PFSK-1 (cell line): ENCODE measurements at regions not wholly inside any gene's neighbourhood (a gene's known extent, or its start where the extent isn't known, plus 50 kb on each side); places are given as distances from the start of the nearest gene placed in this dataset.

ENCODE experiments used
- FOXP2 ChIP-seq: optimal IDR thresholded peaks from 2 replicates; pipeline ENCODE3; 2011; ENCODE audit warnings: borderline replicate concordance, control low read depth, inconsistent platforms; ENCODE audit not compliant: insufficient read depth; ENCODE audit errors: extremely low read length, extremely low read depth
- POLR2AphosphoS5 ChIP-seq: IDR thresholded peaks from 2 replicates; pipeline ENCODE4 v1.6.1; 2012; ENCODE audit warnings: low read depth, mild to moderate bottlenecking, control low read depth, low read length, moderate library complexity
- SIN3A ChIP-seq: IDR thresholded peaks from 2 replicates; pipeline ENCODE4 v1.6.1; 2012; ENCODE audit warnings: mild to moderate bottlenecking, low read length, moderate library complexity, borderline replicate concordance; ENCODE audit not compliant: insufficient read depth
- TAF1 ChIP-seq: IDR thresholded peaks from 2 replicates; pipeline ENCODE4 v1.6.1; 2012; ENCODE audit warnings: low read length, control low read depth, borderline replicate concordance; ENCODE audit not compliant: insufficient read depth
- TF ChIP-seq, protein P1 (sequence below), 2 experiments: IDR thresholded peaks; 2 replicates each; pipeline versions ENCODE4 v1.6.1 to v1.8.0; 2011 to 2012; ENCODE audit warnings: low read depth in 2 of 2, low read length in 2 of 2, control low read depth in 1 of 2, inconsistent platforms in 1 of 2, mild to moderate bottlenecking in 1 of 2, moderate library complexity in 1 of 2; ENCODE audit not compliant: insufficient read depth in 1 of 2

GRCh38 chr18:61034580-61034979, 298.6 kb upstream of the CDH20 start:
- TF ChIP-seq TAF1 (no peak), SIN3A (no peak), FOXP2 (no peak), POLR2AphosphoS5 (no peak)
- TF ChIP-seq, protein P1, sequence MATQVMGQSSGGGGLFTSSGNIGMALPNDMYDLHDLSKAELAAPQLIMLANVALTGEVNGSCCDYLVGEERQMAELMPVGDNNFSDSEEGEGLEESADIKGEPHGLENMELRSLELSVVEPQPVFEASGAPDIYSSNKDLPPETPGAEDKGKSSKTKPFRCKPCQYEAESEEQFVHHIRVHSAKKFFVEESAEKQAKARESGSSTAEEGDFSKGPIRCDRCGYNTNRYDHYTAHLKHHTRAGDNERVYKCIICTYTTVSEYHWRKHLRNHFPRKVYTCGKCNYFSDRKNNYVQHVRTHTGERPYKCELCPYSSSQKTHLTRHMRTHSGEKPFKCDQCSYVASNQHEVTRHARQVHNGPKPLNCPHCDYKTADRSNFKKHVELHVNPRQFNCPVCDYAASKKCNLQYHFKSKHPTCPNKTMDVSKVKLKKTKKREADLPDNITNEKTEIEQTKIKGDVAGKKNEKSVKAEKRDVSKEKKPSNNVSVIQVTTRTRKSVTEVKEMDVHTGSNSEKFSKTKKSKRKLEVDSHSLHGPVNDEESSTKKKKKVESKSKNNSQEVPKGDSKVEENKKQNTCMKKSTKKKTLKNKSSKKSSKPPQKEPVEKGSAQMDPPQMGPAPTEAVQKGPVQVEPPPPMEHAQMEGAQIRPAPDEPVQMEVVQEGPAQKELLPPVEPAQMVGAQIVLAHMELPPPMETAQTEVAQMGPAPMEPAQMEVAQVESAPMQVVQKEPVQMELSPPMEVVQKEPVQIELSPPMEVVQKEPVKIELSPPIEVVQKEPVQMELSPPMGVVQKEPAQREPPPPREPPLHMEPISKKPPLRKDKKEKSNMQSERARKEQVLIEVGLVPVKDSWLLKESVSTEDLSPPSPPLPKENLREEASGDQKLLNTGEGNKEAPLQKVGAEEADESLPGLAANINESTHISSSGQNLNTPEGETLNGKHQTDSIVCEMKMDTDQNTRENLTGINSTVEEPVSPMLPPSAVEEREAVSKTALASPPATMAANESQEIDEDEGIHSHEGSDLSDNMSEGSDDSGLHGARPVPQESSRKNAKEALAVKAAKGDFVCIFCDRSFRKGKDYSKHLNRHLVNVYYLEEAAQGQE (IDR thresholded peaks at IDR 0.05; ENCODE audit: insufficient read depth in 1 of 2, low read depth in 2 of 2, low read length in 2 of 2) = no peak

DNA sequence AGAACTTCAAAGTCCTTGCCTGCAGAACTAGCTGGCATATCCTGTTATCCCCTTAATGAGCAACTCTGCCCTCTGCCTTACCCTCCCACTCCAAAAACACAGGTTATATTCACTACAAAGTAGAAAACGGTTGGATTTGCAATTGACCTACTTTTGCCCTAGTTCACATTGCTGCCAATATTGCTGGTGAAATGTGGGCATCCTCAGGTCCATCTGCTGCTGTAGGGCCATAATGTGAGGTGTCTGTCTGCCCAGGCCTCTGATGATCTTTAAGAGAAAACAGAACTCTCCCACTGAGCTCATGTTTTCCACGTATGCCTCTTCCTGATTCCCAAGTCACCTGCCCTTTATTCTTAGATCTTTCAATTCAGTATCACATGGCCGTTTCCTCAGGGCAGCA, 294.0 kb upstream of the CDH20 start:
- TF ChIP-seq TAF1 (no peak), FOXP2 (no peak), SIN3A (no peak), POLR2AphosphoS5 (no peak)
- TF ChIP-seq, protein P1 (IDR thresholded peaks at IDR 0.05; ENCODE audit: insufficient read depth in 1 of 2, low read depth in 2 of 2, low read length in 2 of 2) = no peak

GRCh38 chr18:61047794-61048193, 285.4 kb upstream of the CDH20 start:
- TF ChIP-seq FOXP2 (no peak), SIN3A (no peak), POLR2AphosphoS5 (no peak), TAF1 (no peak)
- TF ChIP-seq, protein P1 (IDR thresholded peaks at IDR 0.05; ENCODE audit: insufficient read depth in 1 of 2, low read depth in 2 of 2, low read length in 2 of 2) = no peak

- TF ChIP-seq, protein P1 (IDR thresholded peaks at IDR 0.05; ENCODE audit: insufficient read depth in 1 of 2, low read depth in 2 of 2, low read length in 2 of 2) = no peak
- no peak for TF ChIP-seq POLR2AphosphoS5
Measured at GRCh38 chr18:61057443-61057842, 275.8 kb upstream of the CDH20 start.

GRCh38 chr18:61062258-61062657, 271.0 kb upstream of the CDH20 start:
- TF ChIP-seq SIN3A (no peak), POLR2AphosphoS5 (no peak), TAF1 (no peak), FOXP2 (no peak)
- TF ChIP-seq, protein P1 (IDR thresholded peaks at IDR 0.05; ENCODE audit: insufficient read depth in 1 of 2, low read depth in 2 of 2, low read length in 2 of 2) = no peak
